Astrocyte (in vitro differentiated cells and primary cell): ENCODE measurements at regions not wholly inside any gene's neighbourhood (a gene's known extent, or its start where the extent isn't known, plus 50 kb on each side); places are given as distances from the start of the nearest gene placed in this dataset.

ENCODE experiments used
- DNase-seq: peaks from one replicate; pipeline ENCODE4 v3.0.0-alpha.2; 2010; ENCODE audit warnings: low read depth
- FAIRE-seq: peaks from 2 replicates; lab custom pipeline; 2011; peaks lifted over from hg19 to GRCh38; lab: Jason Lieb, UNC
- H2AFZ ChIP-seq: 2 replicates; pipeline ENCODE4 v1.6.0; 2012; ENCODE audit warnings: low read depth, low read length, inconsistent platforms
- H3K27ac ChIP-seq: 2 replicates; pipeline ENCODE4 v1.5.1; 2011; ENCODE audit warnings: low read depth, low read length, inconsistent platforms
- H3K27me3 ChIP-seq: 2 replicates; pipeline ENCODE4 v1.6.0; 2011; ENCODE audit warnings: low read length, inconsistent platforms; ENCODE audit not compliant: insufficient read depth
- H3K36me3 ChIP-seq: 2 replicates; pipeline ENCODE4 v1.5.1; 2011; ENCODE audit warnings: low read length, inconsistent platforms; ENCODE audit not compliant: insufficient read depth
- H3K4me1 ChIP-seq: 2 replicates; pipeline ENCODE4 v1.5.1; 2011; ENCODE audit warnings: low read length, inconsistent platforms; ENCODE audit not compliant: insufficient read depth
- H3K4me2 ChIP-seq: 2 replicates; pipeline ENCODE4 v1.6.0; 2012; ENCODE audit warnings: low read length, inconsistent platforms
- H3K4me3 ChIP-seq: 2 replicates; pipeline ENCODE4 v1.5.1; 2011; ENCODE audit warnings: low read depth, mild to moderate bottlenecking, low read length, inconsistent platforms; ENCODE audit not compliant: insufficient read depth
- H3K79me2 ChIP-seq: 2 replicates; pipeline ENCODE4 v1.6.0; 2012; ENCODE audit warnings: mild to moderate bottlenecking, low read length, inconsistent platforms; ENCODE audit not compliant: insufficient read depth
- H3K9ac ChIP-seq: 2 replicates; pipeline ENCODE4 v1.6.0; 2012; ENCODE audit warnings: mild to moderate bottlenecking, low read length, inconsistent platforms
- H3K9me3 ChIP-seq: 2 replicates; pipeline ENCODE4 v1.5.1; 2012; ENCODE audit warnings: low read depth, mild to moderate bottlenecking, low read length, inconsistent platforms; ENCODE audit not compliant: insufficient read depth
- H4K20me1 ChIP-seq: 2 replicates; pipeline ENCODE4 v1.6.0; 2012; ENCODE audit warnings: low read length, inconsistent platforms; ENCODE audit not compliant: insufficient read depth
- H3K27ac Mint-ChIP-seq: one replicate; pipeline ENCODE4 v1.8.0; 2021; ENCODE audit warnings: mild to moderate bottlenecking, mixed read lengths; ENCODE audit not compliant: unreplicated experiment
- H3K27me3 Mint-ChIP-seq: one replicate; pipeline ENCODE4 v1.8.0; 2021; ENCODE audit warnings: low read depth, mixed read lengths; ENCODE audit not compliant: unreplicated experiment
- H3K36me3 Mint-ChIP-seq: one replicate; pipeline ENCODE4 v1.8.0; 2021; ENCODE audit warnings: low read depth, mixed read lengths; ENCODE audit not compliant: unreplicated experiment
- H3K4me1 Mint-ChIP-seq: one replicate; pipeline ENCODE4 v1.8.0; 2021; ENCODE audit warnings: low read depth, mixed read lengths; ENCODE audit not compliant: unreplicated experiment
- H3K4me3 Mint-ChIP-seq: one replicate; pipeline ENCODE4 v1.8.0; 2021; ENCODE audit warnings: mild to moderate bottlenecking, moderate library complexity, mixed read lengths; ENCODE audit not compliant: unreplicated experiment
- H3K9me3 Mint-ChIP-seq: one replicate; pipeline ENCODE4 v1.8.0; 2021; ENCODE audit warnings: mild to moderate bottlenecking, mixed read lengths; ENCODE audit not compliant: unreplicated experiment
- CTCF ChIP-seq: IDR thresholded peaks from 2 replicates; pipeline ENCODE4 v1.5.1; 2011; ENCODE audit warnings: low read depth, mild to moderate bottlenecking, inconsistent platforms, low read length, moderate library complexity; ENCODE audit not compliant: insufficient read depth
- EZH2 ChIP-seq: IDR thresholded peaks from 2 replicates; pipeline ENCODE4 v1.6.1; 2012; ENCODE audit warnings: mild to moderate bottlenecking, low read length, inconsistent platforms; ENCODE audit not compliant: insufficient read depth

GRCh38 chr7:114264023-114264422, 150.6 kb upstream of the FOXP2 start:
- no peak overlapping the region for H3K4me2 ChIP-seq
- Mint-ChIP-seq H3K27me3 (no peaks in the 10 kb centered on the region), H3K27ac (peak overlapping the region; percentile 1), H3K36me3 (peaks cover 2% of the 10 kb centered on the region), H3K9me3 (no peaks in the 10 kb centered on the region), H3K4me3 (no peak overlapping the region), H3K4me1 (peaks cover 20% of the 10 kb centered on the region)
- H3K27ac ChIP-seq = no peak overlapping the region
- H3K9ac ChIP-seq = no peak overlapping the region
- no peak for FAIRE-seq
- no peaks in the 10 kb centered on the region for H3K9me3 ChIP-seq
- H3K79me2 ChIP-seq = no peaks in the 10 kb centered on the region
- H3K4me1 ChIP-seq = no peaks in the 10 kb centered on the region
- TF ChIP-seq CTCF (no peak), EZH2 (no peak)
- H3K4me3 ChIP-seq = no peak overlapping the region
- H3K27me3 ChIP-seq = no peaks in the 10 kb centered on the region
- H3K36me3 ChIP-seq = no peaks in the 10 kb centered on the region
- DNase-seq = peak; percentile 14
- no peak overlapping the region for H2AFZ ChIP-seq
- H4K20me1 ChIP-seq = no peaks in the 10 kb centered on the region

- Histone ChIP-seq H3K4me3 (no peak overlapping the region), H4K20me1 (no peaks in the 10 kb centered on the region), H3K9ac (no peak overlapping the region), H3K9me3 (no peaks in the 10 kb centered on the region), H3K27ac (no peak overlapping the region), H3K79me2 (no peaks in the 10 kb centered on the region), H3K4me2 (no peak overlapping the region), H3K36me3 (no peaks in the 10 kb centered on the region), H3K27me3 (no peaks in the 10 kb centered on the region), H3K4me1 (no peaks in the 10 kb centered on the region), H2AFZ (no peak overlapping the region)
- H3K4me1 Mint-ChIP-seq = peaks cover 20% of the 10 kb centered on the region
- TF ChIP-seq CTCF = no peak
- TF ChIP-seq EZH2 = no peak
- no peak for FAIRE-seq
- no peak overlapping the region for H3K27ac Mint-ChIP-seq
- H3K36me3 Mint-ChIP-seq = peaks cover 2% of the 10 kb centered on the region
- H3K4me3 Mint-ChIP-seq = no peak overlapping the region
- no peak for DNase-seq
- H3K9me3 Mint-ChIP-seq = no peaks in the 10 kb centered on the region
- H3K27me3 Mint-ChIP-seq = no peaks in the 10 kb centered on the region
These were observed 151.4 kb upstream of the FOXP2 start for GRCh38 chr7:114263219-114263618.

GRCh38 chr7:114255404-114255841, 159.2 kb upstream of the FOXP2 start:
- Histone ChIP-seq H3K9ac (no peak overlapping the region), H4K20me1 (no peaks in the 10 kb centered on the region), H3K27me3 (no peaks in the 10 kb centered on the region), H2AFZ (no peak overlapping the region), H3K4me1 (no peaks in the 10 kb centered on the region), H3K27ac (no peak overlapping the region), H3K9me3 (no peaks in the 10 kb centered on the region), H3K4me2 (no peak overlapping the region), H3K36me3 (no peaks in the 10 kb centered on the region), H3K79me2 (no peaks in the 10 kb centered on the region), H3K4me3 (no peak overlapping the region)
- Mint-ChIP-seq H3K27me3 (no peaks in the 10 kb centered on the region), H3K4me3 (no peak overlapping the region), H3K4me1 (no peaks in the 10 kb centered on the region), H3K9me3 (peaks cover 9% of the 10 kb centered on the region), H3K36me3 (no peaks in the 10 kb centered on the region), H3K27ac (no peak overlapping the region)
- FAIRE-seq = no peak
- no peak for TF ChIP-seq EZH2
- DNase-seq = no peak
